Mucosa of descending colon (tissue), 3 donors: ENCODE measurements at regions not wholly inside any gene's neighbourhood (a gene's known extent, or its start where the extent isn't known, plus 50 kb on each side); places are given as distances from the start of the nearest gene placed in this dataset.

Experiments used
- ATAC-seq: fragments of 200-7000 bp; cut with Tn5 transposase; one replicate; pipeline ENCODE4 v1.9.1; 2020; ENCODE audit warnings: mild to moderate bottlenecking, moderate library complexity
- DNase-seq, 3 donors: peaks; one replicate each; pipeline ENCODE4 v3.0.0-alpha.2; 2020
- H3K36me3 ChIP-seq: fragments of 200-600 bp; one replicate; pipeline ENCODE4 v1.8.0; 2021; ENCODE audit warnings: low read depth, mild to moderate bottlenecking
- H3K4me1 ChIP-seq: fragments of 200-600 bp; one replicate; pipeline ENCODE4 v1.8.0; 2021; ENCODE audit warnings: low read depth, mild to moderate bottlenecking
- H3K4me3 ChIP-seq: fragments of 200-600 bp; one replicate; pipeline ENCODE4 v1.8.0; 2021; ENCODE audit warnings: mild to moderate bottlenecking
- H3K9me3 ChIP-seq: fragments of 200-600 bp; one replicate; pipeline ENCODE4 v1.8.0; 2021; ENCODE audit warnings: mild to moderate bottlenecking
- CTCF ChIP-seq: fragments of 200-600 bp; IDR thresholded peaks from one replicate; pipeline ENCODE4 v1.8.0; 2022; ENCODE audit warnings: antibody characterized with exemption, mild to moderate bottlenecking
- intact Hi-C, 2 donors: fragments of 100-400 bp; cut with DNase I in 1 of 2; cut with micrococcal nuclease in 1 of 2; formaldehyde crosslinking; loops; one replicate each; pipeline versions ENCODE4 v1.11.0 to v1.11.1; 2022; cut with DNase I, micrococcal nuclease
- donor health status: DM: no; HTN: no; CAD: no; lungs with moderate emphysema.
- donor health status: DM: no; HTN: no; CAD: no.
- donor health status: DM: no; HTN: yes; CAD: no.

GRCh38 chr1:43067977-43068751 lies 103.9 kb downstream of the EBNA1BP2 start:
- no peaks in the 10 kb centered on the region for H3K9me3 ChIP-seq
- ATAC-seq (peak; percentile 55), DNase-seq (peak in 1 of 3 donors; percentile 41)
- no peaks in the 10 kb centered on the region for H3K36me3 ChIP-seq
- H3K4me1 ChIP-seq: peaks cover 4% of the 10 kb centered on the region
- intact Hi-C loops: no loop called here
- TF ChIP-seq CTCF: no peak
- no peak overlapping the region for H3K4me3 ChIP-seq

GRCh38 chr1:43067233-43067745 lies 104.8 kb downstream of the EBNA1BP2 start:
- Histone ChIP-seq H3K36me3 (no peaks in the 10 kb centered on the region), H3K4me3 (no peak overlapping the region), H3K4me1 (peaks cover 4% of the 10 kb centered on the region), H3K9me3 (no peaks in the 10 kb centered on the region)
- ATAC-seq (no peak), DNase-seq (no peak)
- TF ChIP-seq CTCF: no peak
- intact Hi-C loops: no loop called here

- DNase-seq (no peak), ATAC-seq (no peak)
- no peak for TF ChIP-seq CTCF
- intact Hi-C loops: no loop called here
- no peaks in the 10 kb centered on the region for H3K9me3 ChIP-seq
- no peak overlapping the region for H3K4me3 ChIP-seq
- H3K4me1 ChIP-seq: peaks cover 4% of the 10 kb centered on the region
- no peaks in the 10 kb centered on the region for H3K36me3 ChIP-seq
Measured at GRCh38 chr1:43066578-43066977, 105.5 kb downstream of the EBNA1BP2 start.

- H3K4me1 ChIP-seq: peaks cover 4% of the 10 kb centered on the region
- no peaks in the 10 kb centered on the region for H3K9me3 ChIP-seq
- ATAC-seq (no peak), DNase-seq (no peak)
- TF ChIP-seq CTCF: no peak
- H3K36me3 ChIP-seq: no peaks in the 10 kb centered on the region
- intact Hi-C loops: no loop called here
- no peak overlapping the region for H3K4me3 ChIP-seq
Measured at GRCh38 chr1:43065616-43066399, 106.3 kb downstream of the EBNA1BP2 start.

- intact Hi-C loops: no loop called here
- ATAC-seq: no peak
Measured at GRCh38 chr1:43065191-43065590, 106.5 kb upstream of the SLC2A1 start.

More at GRCh38 chr1:43065191-43065590, 106.5 kb upstream of the SLC2A1 start:
- TF ChIP-seq CTCF: no peak
- no peak for DNase-seq
- peaks cover 4% of the 10 kb centered on the region for H3K4me1 ChIP-seq
- no peaks in the 10 kb centered on the region for H3K9me3 ChIP-seq
- H3K36me3 ChIP-seq: no peaks in the 10 kb centered on the region
- H3K4me3 ChIP-seq: no peak overlapping the region
